ENCODE measurements at regions not wholly inside any gene's neighbourhood (a gene's known extent, or its start where the extent isn't known, plus 50 kb on each side); places are given as distances from the start of the nearest gene placed in this dataset.

DNA sequence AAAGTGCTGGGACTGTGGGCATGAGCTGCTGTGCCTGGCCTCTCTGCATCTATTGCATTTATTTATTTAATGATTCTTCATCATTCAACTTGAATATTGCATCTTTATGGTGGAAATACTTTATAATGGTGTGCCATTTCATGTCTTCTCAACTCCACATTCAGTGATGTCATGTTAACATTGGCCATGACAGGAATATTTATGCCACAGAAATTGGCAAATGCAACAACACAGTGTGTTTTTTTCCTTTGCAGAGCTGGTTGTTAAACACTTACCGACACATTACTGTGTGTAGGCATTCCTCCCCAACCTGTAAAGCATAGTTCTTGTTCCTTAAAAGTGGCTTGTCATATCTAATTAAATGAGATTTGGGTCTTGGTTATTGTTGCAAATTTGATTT lies 57.4 kb upstream of the WDR26 start (continued):
- TF ChIP-seq SUZ12 (IDR thresholded peaks at IDR 0.05; ENCODE audit: low read length) = no peak
- TF ChIP-seq JUN (IDR thresholded peaks at IDR 0.05; ENCODE audit: low read depth, low read length) = no peak
- no peak for TF ChIP-seq TAF1 (IDR thresholded peaks at IDR 0.05; ENCODE audit: low read depth, low read length)
- TF ChIP-seq YY1 (IDR thresholded peaks at IDR 0.05; ENCODE audit: low read depth, low read length) = no peak
- TF ChIP-seq, protein P1, sequence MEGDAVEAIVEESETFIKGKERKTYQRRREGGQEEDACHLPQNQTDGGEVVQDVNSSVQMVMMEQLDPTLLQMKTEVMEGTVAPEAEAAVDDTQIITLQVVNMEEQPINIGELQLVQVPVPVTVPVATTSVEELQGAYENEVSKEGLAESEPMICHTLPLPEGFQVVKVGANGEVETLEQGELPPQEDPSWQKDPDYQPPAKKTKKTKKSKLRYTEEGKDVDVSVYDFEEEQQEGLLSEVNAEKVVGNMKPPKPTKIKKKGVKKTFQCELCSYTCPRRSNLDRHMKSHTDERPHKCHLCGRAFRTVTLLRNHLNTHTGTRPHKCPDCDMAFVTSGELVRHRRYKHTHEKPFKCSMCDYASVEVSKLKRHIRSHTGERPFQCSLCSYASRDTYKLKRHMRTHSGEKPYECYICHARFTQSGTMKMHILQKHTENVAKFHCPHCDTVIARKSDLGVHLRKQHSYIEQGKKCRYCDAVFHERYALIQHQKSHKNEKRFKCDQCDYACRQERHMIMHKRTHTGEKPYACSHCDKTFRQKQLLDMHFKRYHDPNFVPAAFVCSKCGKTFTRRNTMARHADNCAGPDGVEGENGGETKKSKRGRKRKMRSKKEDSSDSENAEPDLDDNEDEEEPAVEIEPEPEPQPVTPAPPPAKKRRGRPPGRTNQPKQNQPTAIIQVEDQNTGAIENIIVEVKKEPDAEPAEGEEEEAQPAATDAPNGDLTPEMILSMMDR (IDR thresholded peaks at IDR 0.05; ENCODE audit: control extremely low read depth in 1 of 3, insufficient read depth in 1 of 3, low read depth in 1 of 3, low read length in 3 of 3) = no peak
- TF ChIP-seq POU5F1 (IDR thresholded peaks at IDR 0.05; ENCODE audit: low read depth, low read length) = no peak

All from H1 (cell line).